ENCODE measurements at regions not wholly inside any gene's neighbourhood (a gene's known extent, or its start where the extent isn't known, plus 50 kb on each side); places are given as distances from the start of the nearest gene placed in this dataset.

- TF ChIP-seq POLR2A (IDR thresholded peaks at IDR 0.05) (no peak), CTCF (IDR thresholded peaks at IDR 0.05) (no peak)
Measured at GRCh38 chr10:83852146-83852545, 287.2 kb upstream of the GHITM start.
